ENCODE measurements at regions not wholly inside any gene's neighbourhood (a gene's known extent, or its start where the extent isn't known, plus 50 kb on each side); places are given as distances from the start of the nearest gene placed in this dataset.
"Not testable (repeated sequence)": the region's sequence is repeated elsewhere in the genome, so short reads cannot be mapped to it uniquely, and the experiment has no call there.

GRCh38 chr21:15457965-15458364 lies 271.8 kb upstream of the USP25 start:
- Histone ChIP-seq H3K27me3 (ENCODE audit: control insufficient read depth, insufficient read depth, low read length, poor library complexity, severe bottlenecking) (no peaks in the 10 kb centered on the region), H3K4me3 (ENCODE audit: insufficient read depth, low read depth, low read length) (no peak overlapping the region), H3K36me3 (ENCODE audit: control insufficient read depth, insufficient read depth, low read length) (no peaks in the 10 kb centered on the region), H3K4me1 (ENCODE audit: control insufficient read depth, insufficient read depth, low read length) (no peaks in the 10 kb centered on the region), H3K27ac (ENCODE audit: insufficient read depth, low read depth, low read length, poor library complexity, severe bottlenecking) (no peak overlapping the region), H3K9me3 (ENCODE audit: control insufficient read depth, low read length) (no peaks in the 10 kb centered on the region)
- WGBS, 2 experiments: 91 to 97% methylated on average over 3 of the region's 3 CpGs

DNA sequence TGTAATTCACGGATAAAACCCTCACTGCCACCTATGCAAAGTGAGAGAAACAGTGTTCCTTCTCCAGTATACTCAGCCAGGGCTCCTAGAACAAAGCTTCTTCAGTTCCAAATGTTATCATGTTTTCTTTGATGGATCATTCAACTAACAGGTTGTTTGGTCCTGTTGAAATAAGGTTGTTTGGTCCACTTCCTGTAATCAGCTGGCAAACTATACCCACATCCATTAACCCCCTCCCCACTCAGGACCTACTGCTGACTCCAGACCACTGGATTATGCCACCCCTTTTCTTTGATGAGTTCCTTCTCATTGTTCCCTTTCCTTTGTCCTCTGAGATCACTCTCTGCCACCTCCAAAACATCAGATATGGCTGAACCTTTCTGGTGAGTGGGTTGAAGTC lies 267.7 kb upstream of the USP25 start:
- Histone ChIP-seq H3K4me3 (ENCODE audit: insufficient read depth, low read depth, low read length) (no peak overlapping the region), H3K27ac (ENCODE audit: insufficient read depth, low read depth, low read length, poor library complexity, severe bottlenecking) (no peak overlapping the region), H3K36me3 (ENCODE audit: control insufficient read depth, insufficient read depth, low read length) (no peaks in the 10 kb centered on the region), H3K4me1 (ENCODE audit: control insufficient read depth, insufficient read depth, low read length) (no peaks in the 10 kb centered on the region), H3K27me3 (ENCODE audit: control insufficient read depth, insufficient read depth, low read length, poor library complexity, severe bottlenecking) (no peaks in the 10 kb centered on the region), H3K9me3 (ENCODE audit: control insufficient read depth, low read length) (no peaks in the 10 kb centered on the region)
- WGBS, 2 experiments: 80 to 86% methylated on average over 1 of the region's 1 CpG

GRCh38 chr21:15466329-15466728 lies 263.5 kb upstream of the USP25 start:
- Histone ChIP-seq H3K27ac (ENCODE audit: insufficient read depth, low read depth, low read length, poor library complexity, severe bottlenecking) (no peak overlapping the region), H3K4me3 (ENCODE audit: insufficient read depth, low read depth, low read length) (no peak overlapping the region), H3K4me1 (ENCODE audit: control insufficient read depth, insufficient read depth, low read length) (peaks cover 6% of the 10 kb centered on the region), H3K27me3 (ENCODE audit: control insufficient read depth, insufficient read depth, low read length, poor library complexity, severe bottlenecking) (no peaks in the 10 kb centered on the region), H3K9me3 (ENCODE audit: control insufficient read depth, low read length) (no peaks in the 10 kb centered on the region), H3K36me3 (ENCODE audit: control insufficient read depth, insufficient read depth, low read length) (no peaks in the 10 kb centered on the region)
- WGBS, 2 experiments: 92 to 100% methylated on average over 1 of the region's 4 CpGs

DNA sequence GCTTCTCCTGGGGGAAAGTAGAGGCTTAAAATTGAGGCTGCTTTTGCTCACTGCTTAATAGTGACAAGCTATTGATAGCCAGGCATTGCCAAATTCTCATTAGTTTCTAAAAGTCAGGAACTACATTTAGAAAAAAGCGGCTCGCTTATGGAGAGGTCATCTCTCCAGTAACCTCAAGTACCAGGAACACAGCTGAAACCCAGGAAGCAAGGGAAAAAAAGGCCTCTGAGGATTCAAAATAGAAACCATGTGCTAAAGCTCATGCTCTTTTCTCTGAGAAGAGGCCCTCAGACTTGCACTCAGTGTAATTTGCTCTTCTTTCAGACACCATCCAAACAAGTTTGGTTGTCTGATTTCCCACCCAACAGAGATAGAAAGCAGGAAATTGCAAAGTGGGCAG lies 261.4 kb upstream of the USP25 start:
- Histone ChIP-seq H3K9me3 (ENCODE audit: control insufficient read depth, low read length) (no peaks in the 10 kb centered on the region), H3K27ac (ENCODE audit: insufficient read depth, low read depth, low read length, poor library complexity, severe bottlenecking) (no peak overlapping the region), H3K4me3 (ENCODE audit: insufficient read depth, low read depth, low read length) (no peak overlapping the region), H3K36me3 (ENCODE audit: control insufficient read depth, insufficient read depth, low read length) (no peaks in the 10 kb centered on the region), H3K27me3 (ENCODE audit: control insufficient read depth, insufficient read depth, low read length, poor library complexity, severe bottlenecking) (no peaks in the 10 kb centered on the region), H3K4me1 (ENCODE audit: control insufficient read depth, insufficient read depth, low read length) (peaks cover 11% of the 10 kb centered on the region)
- WGBS, 2 experiments: 93 to 94% methylated on average over 2 of the region's 2 CpGs

DNA sequence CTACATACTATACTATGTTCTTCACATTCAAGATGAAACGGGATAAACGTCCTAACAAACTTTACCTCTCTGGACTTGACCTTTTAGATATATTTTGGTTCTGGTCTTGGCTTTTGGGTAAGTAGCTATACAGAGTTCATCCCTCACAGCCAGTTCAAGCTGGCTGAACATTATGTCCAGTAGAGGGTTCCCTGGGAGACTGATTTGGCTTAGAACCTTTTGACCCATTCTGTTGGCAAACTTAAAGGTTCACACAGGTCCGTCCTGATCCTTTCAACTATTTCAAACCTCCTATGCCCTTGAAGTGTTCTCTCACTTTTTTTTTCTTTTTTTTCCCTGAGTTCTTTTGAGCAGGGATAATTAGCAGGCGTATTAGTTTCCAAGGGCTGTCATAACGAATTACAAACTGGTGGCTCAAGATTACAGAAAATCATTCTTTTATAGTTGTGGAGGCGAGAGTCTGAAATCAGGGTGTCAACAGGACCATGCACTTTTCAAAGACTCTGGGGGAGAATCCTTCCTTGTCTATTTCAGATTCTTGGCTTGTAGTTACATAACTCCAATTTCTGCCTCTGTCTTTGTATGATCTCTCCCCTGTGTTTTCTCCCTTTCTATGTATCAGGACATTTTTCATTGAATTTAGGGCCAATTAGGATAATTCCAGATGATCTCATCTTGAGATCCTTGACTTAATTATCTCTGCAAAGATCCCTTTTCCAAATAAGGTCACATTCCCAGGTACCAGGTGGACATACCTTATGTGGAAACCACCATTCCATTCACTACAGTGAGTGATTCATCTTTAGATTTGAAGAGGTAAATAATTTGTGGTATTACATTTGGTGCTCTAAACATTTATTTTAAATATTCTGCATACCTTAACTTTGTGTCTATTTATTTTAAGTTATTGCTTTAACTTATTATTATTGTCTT lies 257.4 kb upstream of the USP25 start:
- no peak overlapping the region for H3K4me3 ChIP-seq (ENCODE audit: insufficient read depth, low read depth, low read length)
- peaks cover 11% of the 10 kb centered on the region for H3K4me1 ChIP-seq (ENCODE audit: control insufficient read depth, insufficient read depth, low read length)
- H3K27me3 ChIP-seq (ENCODE audit: control insufficient read depth, insufficient read depth, low read length, poor library complexity, severe bottlenecking): no peaks in the 10 kb centered on the region
- H3K36me3 ChIP-seq (ENCODE audit: control insufficient read depth, insufficient read depth, low read length): no peaks in the 10 kb centered on the region
- WGBS, 2 experiments: 94 to 97% methylated on average over 6 of the region's 6 CpGs
- H3K9me3 ChIP-seq (ENCODE audit: control insufficient read depth, low read length): no peaks in the 10 kb centered on the region
- H3K27ac ChIP-seq (ENCODE audit: insufficient read depth, low read depth, low read length, poor library complexity, severe bottlenecking): no peak overlapping the region

GRCh38 chr21:15477773-15478172 lies 252.0 kb upstream of the USP25 start:
- H3K9me3 ChIP-seq (ENCODE audit: control insufficient read depth, low read length); H3K4me3 ChIP-seq (ENCODE audit: insufficient read depth, low read depth, low read length); H3K36me3 ChIP-seq (ENCODE audit: control insufficient read depth, insufficient read depth, low read length); H3K27me3 ChIP-seq (ENCODE audit: control insufficient read depth, insufficient read depth, low read length, poor library complexity, severe bottlenecking); H3K27ac ChIP-seq (ENCODE audit: insufficient read depth, low read depth, low read length, poor library complexity, severe bottlenecking); H3K4me1 ChIP-seq (ENCODE audit: control insufficient read depth, insufficient read depth, low read length): not testable (repeated sequence)
- WGBS, 2 experiments: 85 to 93% methylated on average over 2 to 3 of the region's 3 CpGs

DNA sequence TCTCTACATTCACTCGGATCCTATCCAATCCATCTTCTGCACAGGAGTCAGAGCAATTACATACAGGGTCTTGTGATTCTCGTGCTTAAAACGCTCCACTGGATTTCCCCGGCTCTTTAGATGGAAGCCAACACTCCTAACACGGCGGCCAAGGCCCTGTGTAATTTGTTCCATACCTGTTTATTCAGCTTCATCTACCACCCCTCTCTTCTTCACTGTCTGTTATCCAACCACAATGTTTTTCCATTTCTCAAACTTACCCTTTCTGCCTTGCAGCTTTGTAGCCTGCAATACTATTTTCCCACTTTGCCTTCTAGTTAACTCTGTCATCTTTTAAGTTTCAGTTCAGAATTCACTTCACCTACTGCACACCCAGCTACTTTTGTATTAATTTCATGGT lies 249.6 kb upstream of the USP25 start:
- Histone ChIP-seq H3K27me3 (ENCODE audit: control insufficient read depth, insufficient read depth, low read length, poor library complexity, severe bottlenecking) (no peaks in the 10 kb centered on the region), H3K4me3 (ENCODE audit: insufficient read depth, low read depth, low read length) (no peak overlapping the region), H3K9me3 (ENCODE audit: control insufficient read depth, low read length) (no peaks in the 10 kb centered on the region), H3K27ac (ENCODE audit: insufficient read depth, low read depth, low read length, poor library complexity, severe bottlenecking) (no peak overlapping the region), H3K36me3 (ENCODE audit: control insufficient read depth, insufficient read depth, low read length) (no peaks in the 10 kb centered on the region), H3K4me1 (ENCODE audit: control insufficient read depth, insufficient read depth, low read length) (no peaks in the 10 kb centered on the region)
- 92 to 93% methylated on average over 6 of the region's 6 CpGs for WGBS, 2 experiments

GRCh38 chr21:15483138-15483780 lies 246.5 kb upstream of the USP25 start:
- Histone ChIP-seq H3K9me3 (ENCODE audit: control insufficient read depth, low read length) (no peaks in the 10 kb centered on the region), H3K4me3 (ENCODE audit: insufficient read depth, low read depth, low read length) (no peak overlapping the region), H3K4me1 (ENCODE audit: control insufficient read depth, insufficient read depth, low read length) (no peaks in the 10 kb centered on the region), H3K36me3 (ENCODE audit: control insufficient read depth, insufficient read depth, low read length) (no peaks in the 10 kb centered on the region), H3K27me3 (ENCODE audit: control insufficient read depth, insufficient read depth, low read length, poor library complexity, severe bottlenecking) (no peaks in the 10 kb centered on the region), H3K27ac (ENCODE audit: insufficient read depth, low read depth, low read length, poor library complexity, severe bottlenecking) (no peak overlapping the region)
- WGBS, 2 experiments: 24 to 27% methylated on average over 8 of the region's 8 CpGs

- Histone ChIP-seq H3K4me1 (ENCODE audit: control insufficient read depth, insufficient read depth, low read length) (no peaks in the 10 kb centered on the region), H3K4me3 (ENCODE audit: insufficient read depth, low read depth, low read length) (no peak overlapping the region), H3K9me3 (ENCODE audit: control insufficient read depth, low read length) (no peaks in the 10 kb centered on the region), H3K36me3 (ENCODE audit: control insufficient read depth, insufficient read depth, low read length) (no peaks in the 10 kb centered on the region), H3K27me3 (ENCODE audit: control insufficient read depth, insufficient read depth, low read length, poor library complexity, severe bottlenecking) (no peaks in the 10 kb centered on the region), H3K27ac (ENCODE audit: insufficient read depth, low read depth, low read length, poor library complexity, severe bottlenecking) (no peak overlapping the region)
- 88 to 96% methylated on average over 8 to 11 of the region's 11 CpGs for WGBS, 2 experiments
These were observed 243.2 kb upstream of the USP25 start for GRCh38 chr21:15486460-15487195.

GRCh38 chr21:15487196-15487550 lies 242.6 kb upstream of the USP25 start:
- Histone ChIP-seq H3K27ac (ENCODE audit: insufficient read depth, low read depth, low read length, poor library complexity, severe bottlenecking) (no peak overlapping the region), H3K9me3 (ENCODE audit: control insufficient read depth, low read length) (no peaks in the 10 kb centered on the region), H3K27me3 (ENCODE audit: control insufficient read depth, insufficient read depth, low read length, poor library complexity, severe bottlenecking) (no peaks in the 10 kb centered on the region), H3K36me3 (ENCODE audit: control insufficient read depth, insufficient read depth, low read length) (no peaks in the 10 kb centered on the region), H3K4me3 (ENCODE audit: insufficient read depth, low read depth, low read length) (no peak overlapping the region), H3K4me1 (ENCODE audit: control insufficient read depth, insufficient read depth, low read length) (no peaks in the 10 kb centered on the region)
- WGBS, 2 experiments: 84 to 89% methylated on average over 3 of the region's 3 CpGs
